ENCODE measurements at regions not wholly inside any gene's neighbourhood (a gene's known extent, or its start where the extent isn't known, plus 50 kb on each side); places are given as distances from the start of the nearest gene placed in this dataset.
"Not testable (repeated sequence)": the region's sequence is repeated elsewhere in the genome, so short reads cannot be mapped to it uniquely, and the experiment has no call there.

DNA sequence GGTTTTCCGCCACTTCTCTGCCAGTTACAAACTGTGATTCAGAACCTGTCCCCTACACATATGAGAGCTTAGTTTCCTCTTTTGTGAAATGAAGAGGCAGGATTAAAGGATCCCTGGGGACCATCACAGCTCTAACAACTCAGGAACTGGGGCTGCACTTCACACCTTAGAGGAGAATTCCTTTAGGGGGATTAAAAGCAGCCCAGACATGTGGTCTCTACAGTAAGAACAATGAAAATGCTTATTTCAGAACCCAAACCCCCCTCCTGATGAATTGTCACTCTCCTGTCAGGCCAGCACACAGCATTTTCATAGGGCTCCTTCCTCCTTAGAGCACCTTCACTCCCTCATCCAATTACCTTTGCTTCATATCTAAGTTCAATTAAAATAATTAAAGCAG is 101.5 kb upstream of the NEDD4L start:
- no peak for FAIRE-seq
- DNase-seq (ENCODE audit: insufficient read length, low spot score) = no peak
- TF ChIP-seq POLR2A (IDR thresholded peaks at IDR 0.05; ENCODE audit: low read depth, low read length) = no peak

DNA sequence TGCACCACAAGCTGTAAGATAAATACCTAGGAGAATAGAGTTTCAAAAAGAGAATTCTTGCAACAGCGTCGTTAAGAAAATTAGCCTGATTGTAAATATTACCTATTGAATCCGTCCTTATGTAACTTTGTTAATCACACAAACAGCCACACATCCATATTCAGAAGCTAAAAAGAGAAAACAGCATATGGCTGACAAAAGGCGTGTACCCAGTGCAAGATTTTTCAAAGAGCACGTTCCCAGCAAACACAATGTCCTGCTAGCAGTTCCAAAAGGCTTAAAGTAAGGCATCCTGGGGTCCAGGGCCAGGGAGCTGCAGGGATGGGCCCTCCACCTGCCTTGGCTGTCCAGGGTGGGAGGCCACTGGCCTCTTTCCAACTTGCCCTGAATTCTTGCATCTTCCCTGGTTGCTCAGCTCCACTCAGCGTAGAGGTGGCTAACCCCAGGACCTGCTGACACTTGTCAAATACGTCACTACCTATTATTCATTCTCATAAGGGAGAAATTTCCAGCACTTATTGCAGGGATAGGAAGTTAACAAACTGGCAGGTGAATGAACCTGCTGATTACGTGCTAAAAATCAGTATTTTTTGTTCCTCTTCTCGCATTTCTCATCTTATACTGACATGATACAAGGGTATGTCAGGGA is 102.1 kb upstream of the NEDD4L start:
- FAIRE-seq = no peak
- no peak for DNase-seq (ENCODE audit: insufficient read length, low spot score)
- TF ChIP-seq POLR2A (IDR thresholded peaks at IDR 0.05; ENCODE audit: low read depth, low read length) = no peak

DNA sequence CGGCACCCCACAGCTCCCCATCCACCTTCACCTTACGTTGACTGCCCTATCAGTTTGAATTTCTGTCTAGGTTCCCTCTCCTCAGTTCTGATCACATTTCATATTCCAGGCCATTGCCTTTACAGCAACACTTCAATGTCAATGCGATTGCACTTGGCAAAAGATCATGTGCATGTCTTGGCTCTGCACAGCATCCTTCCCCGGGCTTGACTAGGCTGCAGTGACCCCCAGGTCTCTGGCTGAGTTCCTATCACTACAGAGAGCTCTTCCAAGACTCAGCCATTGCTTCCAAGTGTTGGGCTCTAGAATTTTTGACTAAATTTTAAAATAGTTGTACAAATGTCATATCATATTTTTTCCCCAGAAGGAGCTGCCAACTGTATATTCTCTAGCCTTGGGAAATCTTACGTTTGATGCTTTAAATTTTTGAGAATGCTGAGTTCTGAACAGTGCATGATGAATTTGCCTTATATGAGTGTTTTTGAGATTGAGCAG is 103.8 kb upstream of the NEDD4L start:
- no peak for TF ChIP-seq POLR2A (IDR thresholded peaks at IDR 0.05; ENCODE audit: low read depth, low read length)
- no peak for FAIRE-seq
- DNase-seq (ENCODE audit: insufficient read length, low spot score) = no peak

DNA sequence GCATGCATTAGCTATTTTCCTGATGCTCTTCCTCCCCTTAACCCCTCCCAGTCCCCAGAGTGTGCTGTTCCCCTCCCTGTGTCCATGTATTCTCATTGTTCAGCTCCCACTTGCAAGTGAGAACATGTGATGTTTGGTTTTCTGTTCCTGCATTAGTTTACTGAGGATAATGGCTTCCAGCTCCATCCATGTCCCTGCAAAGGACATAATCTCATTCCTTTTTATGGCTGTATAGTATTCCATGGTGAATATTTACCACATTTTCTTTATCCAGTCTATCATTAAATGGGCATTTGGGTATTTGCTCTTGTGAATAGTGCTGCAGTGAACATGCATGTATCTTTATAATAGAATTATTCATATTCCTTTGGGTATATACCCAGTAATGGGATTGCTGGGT is 109.7 kb upstream of the NEDD4L start:
- not testable (repeated sequence) for DNase-seq (ENCODE audit: insufficient read length, low spot score); FAIRE-seq

DNA sequence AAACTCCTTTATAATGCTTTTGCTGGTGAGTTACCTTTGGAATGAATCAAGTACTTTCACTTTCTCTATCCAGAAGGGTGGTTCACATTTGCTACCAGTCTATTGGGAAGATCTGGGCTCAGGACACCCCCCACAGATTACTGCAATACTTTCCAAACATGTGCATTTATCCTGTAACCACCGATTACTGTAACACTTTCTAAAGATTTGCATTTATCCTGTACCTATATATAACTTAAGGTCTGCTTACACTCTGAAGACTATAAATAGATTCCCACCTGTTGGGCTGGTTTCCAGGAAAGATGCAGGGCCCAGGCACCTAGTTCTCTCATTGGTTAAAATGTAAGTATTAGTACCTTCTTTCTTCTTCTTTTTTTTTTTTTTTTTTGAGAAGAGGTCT is 113.0 kb upstream of the NEDD4L start:
- TF ChIP-seq POLR2A (IDR thresholded peaks at IDR 0.05; ENCODE audit: low read depth, low read length) = no peak
- FAIRE-seq = no peak
- no peak for DNase-seq (ENCODE audit: insufficient read length, low spot score)

DNA sequence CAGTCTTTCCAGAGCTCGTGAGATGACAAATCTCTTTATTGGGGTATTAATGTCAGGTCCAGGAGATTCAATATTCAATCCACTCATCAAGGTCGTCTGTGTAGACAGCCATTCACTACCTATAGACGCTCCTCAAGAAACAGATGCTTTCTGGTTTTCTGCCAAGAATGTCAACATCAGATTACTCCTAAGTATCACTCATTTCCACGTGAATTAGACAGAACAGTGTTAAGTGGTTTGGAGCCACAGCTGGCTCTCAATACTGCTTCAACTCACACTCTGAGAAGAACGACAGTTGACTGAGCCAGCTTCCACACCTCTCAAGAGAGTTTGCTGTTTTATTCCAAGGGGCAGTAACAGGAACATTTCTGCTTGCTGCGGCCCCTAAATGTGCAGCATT is 113.5 kb upstream of the NEDD4L start:
- FAIRE-seq = peak; percentile 62
- DNase-seq (ENCODE audit: insufficient read length, low spot score) = no peak
- no peak for TF ChIP-seq POLR2A (IDR thresholded peaks at IDR 0.05; ENCODE audit: low read depth, low read length)

DNA sequence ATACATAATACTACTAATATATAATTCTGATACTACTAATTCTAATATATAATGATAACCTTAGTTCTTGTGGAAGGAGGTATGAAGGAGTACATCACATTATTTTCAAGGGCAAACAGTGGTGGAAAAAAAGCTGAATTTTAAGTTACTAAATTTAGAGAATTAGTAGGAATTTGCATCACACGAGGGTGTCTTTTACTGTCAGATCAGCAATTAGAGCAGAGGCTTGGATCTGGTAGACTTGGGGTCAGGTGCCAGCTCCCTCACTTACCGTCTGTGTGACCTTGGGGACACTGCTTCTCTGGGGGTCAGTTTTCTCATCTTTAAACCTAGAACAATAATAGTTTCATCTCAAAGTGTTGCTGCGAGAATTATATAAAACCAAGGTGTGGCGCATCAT is 114.1 kb upstream of the NEDD4L start:
- no peak for DNase-seq (ENCODE audit: insufficient read length, low spot score)
- FAIRE-seq = no peak
- no peak for TF ChIP-seq POLR2A (IDR thresholded peaks at IDR 0.05; ENCODE audit: low read depth, low read length)

DNA sequence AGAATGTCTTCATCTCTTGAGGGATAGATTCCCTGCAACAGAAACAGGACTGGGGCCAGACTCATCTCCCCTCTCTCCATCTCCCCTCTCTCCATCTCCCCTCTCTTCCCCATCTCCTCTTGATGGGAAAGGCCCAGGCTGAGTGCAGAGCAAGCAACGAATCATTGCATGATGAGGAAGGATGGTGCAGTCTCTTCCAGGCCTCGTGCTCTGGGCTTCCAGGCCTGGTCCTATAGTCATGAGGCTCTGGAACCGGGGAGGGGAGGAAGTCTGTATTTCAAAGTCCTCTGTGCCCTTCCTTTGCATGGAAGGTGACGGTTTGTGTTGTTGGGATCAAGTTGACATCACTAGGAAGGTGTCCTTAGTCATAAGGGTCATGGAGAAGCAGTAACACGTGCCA is 115.6 kb upstream of the NEDD4L start:
- TF ChIP-seq POLR2A (IDR thresholded peaks at IDR 0.05; ENCODE audit: low read depth, low read length) = no peak
- FAIRE-seq = no peak
- DNase-seq (ENCODE audit: insufficient read length, low spot score) = no peak

DNA sequence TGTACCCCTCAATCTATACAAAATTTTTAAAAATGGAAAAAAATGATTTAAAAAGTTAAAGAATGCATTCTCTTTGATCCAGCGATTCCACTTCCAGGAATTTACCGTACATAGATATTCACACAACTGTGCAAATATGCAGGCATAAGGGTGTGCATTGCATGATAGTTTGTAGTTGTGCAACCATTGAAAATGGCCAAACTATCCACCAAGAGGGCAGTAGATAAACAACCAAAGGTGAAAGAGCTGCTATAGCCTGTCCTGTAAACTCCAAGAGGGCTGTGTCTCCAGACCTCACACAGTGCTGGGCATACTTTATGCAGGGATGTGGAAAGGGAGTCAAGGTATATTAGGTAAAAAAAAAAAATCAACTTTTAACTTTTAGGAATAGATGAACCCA is 116.5 kb upstream of the NEDD4L start:
- FAIRE-seq (no peak), DNase-seq (ENCODE audit: insufficient read length, low spot score) (no peak)
- no peak for TF ChIP-seq POLR2A (IDR thresholded peaks at IDR 0.05; ENCODE audit: low read depth, low read length)

DNA sequence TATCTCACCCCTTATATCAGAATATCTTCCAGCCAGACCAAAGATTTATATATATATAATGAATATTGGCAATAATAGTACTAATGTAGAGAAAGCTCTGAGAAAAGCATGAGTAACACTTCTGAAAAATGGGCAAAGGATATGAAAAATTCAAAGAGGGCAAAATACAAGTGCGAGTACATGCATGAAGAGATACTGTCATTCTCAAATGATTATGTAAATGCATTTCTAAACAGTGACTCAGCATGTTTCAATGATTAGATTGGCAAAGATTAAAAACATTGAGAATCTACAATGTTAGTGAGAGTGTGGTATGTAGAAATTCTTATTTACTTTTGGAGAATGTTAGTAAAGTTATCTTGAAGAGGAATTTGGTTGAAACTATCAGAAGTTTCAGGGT is 118.3 kb upstream of the NEDD4L start:
- no peak for DNase-seq (ENCODE audit: insufficient read length, low spot score)
- no peak for FAIRE-seq
- TF ChIP-seq POLR2A (IDR thresholded peaks at IDR 0.05; ENCODE audit: low read depth, low read length) = no peak

DNA sequence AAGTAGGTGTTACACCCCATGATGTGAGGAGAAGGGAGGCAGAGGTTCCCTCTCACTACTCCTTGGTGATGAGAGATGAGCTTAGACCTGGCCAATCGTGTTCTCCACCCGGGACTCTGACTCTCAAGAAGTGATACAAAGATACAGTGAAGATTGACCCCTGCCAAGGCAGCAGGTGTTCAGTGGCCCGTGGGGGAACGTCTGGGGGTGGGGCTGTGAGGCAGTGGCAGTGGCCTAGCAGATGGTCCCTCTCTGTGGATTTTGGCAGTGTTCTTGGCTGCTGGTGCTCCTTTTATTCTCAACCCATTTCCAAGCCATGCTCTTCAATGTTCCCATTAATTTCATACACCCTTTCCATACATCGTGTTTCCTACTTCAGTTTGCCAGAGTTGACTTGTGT is 120.4 kb upstream of the NEDD4L start:
- DNase-seq (ENCODE audit: insufficient read length, low spot score) (no peak), FAIRE-seq (no peak)
- no peak for TF ChIP-seq POLR2A (IDR thresholded peaks at IDR 0.05; ENCODE audit: low read depth, low read length)

DNA sequence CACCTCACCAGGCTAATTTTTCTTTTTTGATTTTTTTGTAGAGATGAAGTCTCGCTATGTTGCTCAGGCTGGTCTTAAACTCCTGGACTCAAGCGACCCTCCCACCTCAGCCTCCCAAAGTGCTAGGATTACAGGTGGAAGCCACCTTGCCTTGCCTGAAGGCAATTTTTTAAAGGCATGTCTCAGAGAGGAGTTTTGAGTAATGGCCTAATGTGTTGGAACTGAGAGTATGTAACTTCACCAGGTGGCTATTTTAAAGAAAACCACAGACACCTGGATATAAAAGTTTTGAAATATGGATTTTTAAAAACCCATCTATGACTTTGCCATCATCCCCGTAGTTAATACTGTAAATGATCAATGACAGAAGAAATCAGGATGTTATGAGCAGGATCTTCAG is 119.8 kb upstream of the ATP8B1 start:
- DNase-seq (ENCODE audit: insufficient read length, low spot score) (no peak), FAIRE-seq (no peak)
- TF ChIP-seq POLR2A (IDR thresholded peaks at IDR 0.05; ENCODE audit: low read depth, low read length) = no peak

DNA sequence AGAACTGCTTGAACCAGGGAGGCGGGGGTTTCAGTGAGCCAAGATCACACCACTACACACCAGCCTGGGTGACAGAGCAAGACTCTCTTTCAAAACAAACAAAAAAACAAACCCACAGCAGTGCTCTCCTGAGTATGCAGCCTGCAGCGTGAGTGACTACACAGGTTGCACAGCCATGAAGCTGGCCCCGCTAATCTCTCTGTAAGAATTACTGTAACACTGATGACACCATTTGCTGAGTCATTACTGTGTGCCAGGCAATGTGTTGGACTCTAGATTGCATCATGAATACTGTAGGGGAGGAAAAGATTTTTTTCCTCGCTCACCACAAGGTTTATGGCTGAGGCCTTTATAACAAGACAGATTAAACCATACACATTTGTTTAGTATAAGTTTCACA is 118.6 kb upstream of the ATP8B1 start:
- TF ChIP-seq POLR2A (IDR thresholded peaks at IDR 0.05; ENCODE audit: low read depth, low read length) = no peak
- FAIRE-seq = no peak
- no peak for DNase-seq (ENCODE audit: insufficient read length, low spot score)

DNA sequence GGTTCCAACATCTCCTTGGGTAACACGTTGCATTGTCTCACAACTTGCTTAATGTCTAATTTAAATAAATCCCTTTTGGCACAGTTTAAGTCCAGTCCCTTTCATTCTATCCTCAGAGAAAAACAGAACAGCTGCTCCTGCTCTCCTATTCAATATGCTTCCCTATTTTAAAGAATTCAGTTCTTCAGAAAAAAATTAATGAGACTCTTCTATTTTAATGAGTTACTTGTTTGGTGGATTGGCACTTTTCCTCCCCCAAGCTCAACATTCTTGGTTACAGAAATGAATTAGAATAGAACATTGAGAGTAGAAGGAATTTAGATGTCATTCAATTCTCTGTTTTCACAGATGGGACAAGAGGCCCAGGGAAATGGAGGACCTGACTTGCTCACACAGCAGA is 116.9 kb upstream of the ATP8B1 start:
- no peak for TF ChIP-seq POLR2A (IDR thresholded peaks at IDR 0.05; ENCODE audit: low read depth, low read length)
- DNase-seq (ENCODE audit: insufficient read length, low spot score) (no peak), FAIRE-seq (no peak)

DNA sequence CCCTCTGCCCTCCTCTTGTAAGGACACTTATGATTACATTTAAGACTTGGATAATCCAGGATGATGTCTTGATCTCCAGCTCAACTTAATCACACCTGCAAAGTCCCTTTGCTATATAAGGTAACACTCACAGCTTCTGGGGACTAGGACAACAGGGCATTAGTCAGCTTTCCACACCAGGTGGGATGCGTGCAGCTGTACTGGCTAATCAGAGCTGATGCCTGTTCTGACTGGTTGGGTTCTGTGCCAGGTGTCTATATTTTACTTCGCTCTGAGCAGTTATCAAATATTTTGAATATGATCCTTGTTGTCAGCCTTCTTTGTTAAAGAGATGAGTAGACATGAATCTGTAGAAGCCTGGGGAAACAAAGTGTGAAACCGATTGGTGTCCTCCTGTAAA is 115.5 kb upstream of the ATP8B1 start:
- FAIRE-seq (no peak), DNase-seq (ENCODE audit: insufficient read length, low spot score) (no peak)
- TF ChIP-seq POLR2A (IDR thresholded peaks at IDR 0.05; ENCODE audit: low read depth, low read length) = no peak

DNA sequence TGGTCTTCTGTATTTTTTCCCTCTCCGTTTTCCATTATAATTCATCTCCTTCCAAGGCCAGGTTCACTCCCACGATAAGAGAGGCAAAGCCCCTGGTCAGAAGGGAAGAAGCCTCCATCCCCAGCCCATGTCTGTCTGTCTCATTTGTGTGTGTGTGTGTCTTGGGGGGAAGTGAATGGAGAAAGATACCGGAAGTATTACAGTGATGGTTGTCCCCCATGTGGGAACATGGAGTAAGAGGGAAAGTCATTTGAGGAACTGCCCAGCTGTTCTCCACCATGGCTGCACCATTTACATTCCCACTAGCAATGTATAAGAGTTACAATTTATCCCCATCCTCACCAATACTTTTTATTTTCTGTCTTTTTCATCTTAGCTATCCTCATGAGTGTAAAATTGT is 113.6 kb upstream of the ATP8B1 start:
- DNase-seq (ENCODE audit: insufficient read length, low spot score) (no peak), FAIRE-seq (no peak)
- TF ChIP-seq POLR2A (IDR thresholded peaks at IDR 0.05; ENCODE audit: low read depth, low read length) = no peak

Data from H54 (cell line).